Mucosa of stomach (tissue), 1 donor: ENCODE measurements at regions not wholly inside any gene's neighbourhood (a gene's known extent, or its start where the extent isn't known, plus 50 kb on each side); places are given as distances from the start of the nearest gene placed in this dataset.
"Not testable (repeated sequence)": the region's sequence is repeated elsewhere in the genome, so short reads cannot be mapped to it uniquely, and the experiment has no call there.

Source experiments
- H3K27me3 ChIP-seq: one replicate; pipeline ENCODE4 v1.7.0; 2013; ENCODE audit warnings: mild to moderate bottlenecking, low read length; ENCODE audit not compliant: control insufficient read depth, insufficient read depth
- H3K36me3 ChIP-seq: one replicate; pipeline ENCODE4 v1.7.0; 2013; ENCODE audit warnings: low read length; ENCODE audit not compliant: control insufficient read depth, insufficient read depth
- H3K4me1 ChIP-seq: one replicate; pipeline ENCODE4 v1.7.0; 2013; ENCODE audit warnings: mild to moderate bottlenecking, low read length; ENCODE audit not compliant: control insufficient read depth, insufficient read depth
- H3K4me3 ChIP-seq: one replicate; pipeline ENCODE4 v1.7.0; 2013; ENCODE audit warnings: low read length
- H3K9ac ChIP-seq: one replicate; pipeline ENCODE4 v1.7.0; 2013; ENCODE audit warnings: mild to moderate bottlenecking, low read length, moderate library complexity
- H3K9me3 ChIP-seq: one replicate; pipeline ENCODE4 v1.7.0; 2013; ENCODE audit warnings: mild to moderate bottlenecking, low read length, moderate library complexity; ENCODE audit not compliant: control insufficient read depth
- donor health status: Pancreatic carcinoma.

DNA sequence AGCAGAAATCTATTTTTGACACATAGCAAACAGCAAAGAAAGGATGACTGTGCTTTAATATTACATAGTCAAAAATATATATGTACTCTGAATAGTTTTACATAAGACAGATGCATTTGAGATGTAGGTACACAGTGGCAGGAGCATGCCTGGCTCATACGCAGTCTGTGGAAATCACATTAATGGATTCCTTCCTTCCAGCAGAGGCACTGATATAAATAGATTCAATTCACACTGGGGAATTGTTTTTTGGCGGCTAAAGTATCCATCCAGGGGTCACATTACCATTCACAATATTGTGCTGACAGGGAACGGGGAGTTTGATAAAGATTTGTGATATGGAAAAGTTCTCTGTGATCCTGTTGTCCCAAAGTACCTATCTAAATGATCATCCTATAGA is 72.5 kb upstream of the AGR3 start:
- Histone ChIP-seq H3K36me3 (no peaks in the 10 kb centered on the region), H3K9ac (no peak overlapping the region), H3K4me1 (no peaks in the 10 kb centered on the region), H3K9me3 (no peaks in the 10 kb centered on the region), H3K4me3 (no peak overlapping the region), H3K27me3 (no peaks in the 10 kb centered on the region)

DNA sequence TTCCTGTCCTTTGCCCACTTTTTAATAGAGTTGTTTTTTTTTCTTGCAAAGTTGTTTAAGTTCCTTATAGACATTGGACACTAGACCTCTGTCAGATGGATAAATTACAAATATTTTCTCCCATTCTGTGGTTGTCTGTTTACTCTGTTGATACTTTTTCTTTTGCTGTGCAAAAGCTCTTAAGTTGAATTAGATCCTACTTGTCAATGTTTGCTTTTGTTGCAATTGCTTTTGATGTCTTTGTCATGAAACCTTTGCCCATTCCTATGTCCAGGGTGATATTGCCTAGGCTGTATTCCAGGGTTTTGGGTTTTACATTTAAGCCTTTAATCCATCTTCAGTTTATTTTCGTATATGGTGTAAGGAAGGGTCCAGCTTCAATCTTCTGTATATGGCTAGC is 76.9 kb upstream of the AGR3 start:
- no peaks in the 10 kb centered on the region for H3K27me3 ChIP-seq

GRCh38 chr7:16960337-16960965 is 78.7 kb upstream of the AGR3 start:
- H3K36me3 ChIP-seq, result no peaks in the 10 kb centered on the region
- no peaks in the 10 kb centered on the region for H3K27me3 ChIP-seq
- peaks cover 4% of the 10 kb centered on the region for H3K4me1 ChIP-seq
- no peaks in the 10 kb centered on the region for H3K9me3 ChIP-seq
- H3K9ac ChIP-seq, result no peak overlapping the region
- no peak overlapping the region for H3K4me3 ChIP-seq

More for the DNA sequence above, 76.9 kb upstream of the AGR3 start:
- H3K4me3 ChIP-seq, result no peak overlapping the region
- H3K9ac ChIP-seq, result no peak overlapping the region
- no peaks in the 10 kb centered on the region for H3K9me3 ChIP-seq
- no peaks in the 10 kb centered on the region for H3K36me3 ChIP-seq
- H3K4me1 ChIP-seq, result peaks cover 4% of the 10 kb centered on the region

DNA sequence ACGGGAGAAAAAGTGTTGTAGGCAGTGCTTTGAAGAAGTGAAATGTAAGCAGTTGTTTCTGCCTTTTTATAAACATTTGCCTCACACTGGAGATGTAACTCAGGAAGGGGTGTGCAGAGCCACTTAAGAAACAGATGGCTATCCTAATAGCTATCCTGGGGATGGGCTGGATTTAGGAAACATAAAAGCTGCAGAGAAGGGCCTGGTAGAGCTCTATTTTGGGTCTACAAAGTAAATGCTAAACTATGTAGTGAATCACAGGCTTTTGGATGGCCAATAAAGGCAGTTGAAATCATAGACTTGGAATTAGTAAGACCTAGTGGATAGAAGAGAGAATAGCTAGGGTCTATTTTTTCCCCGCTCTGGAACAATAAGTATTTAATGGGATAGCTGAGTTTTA is 79.9 kb upstream of the AGR3 start:
- H3K4me1 ChIP-seq, result peaks cover 4% of the 10 kb centered on the region
- H3K4me3 ChIP-seq, result no peak overlapping the region
- no peak overlapping the region for H3K9ac ChIP-seq
- H3K27me3 ChIP-seq, result no peaks in the 10 kb centered on the region
- no peaks in the 10 kb centered on the region for H3K36me3 ChIP-seq
- no peaks in the 10 kb centered on the region for H3K9me3 ChIP-seq

- H3K27me3 ChIP-seq, result no peaks in the 10 kb centered on the region
- H3K9ac ChIP-seq, result no peak overlapping the region
- H3K36me3 ChIP-seq, result no peaks in the 10 kb centered on the region
- peaks cover 4% of the 10 kb centered on the region for H3K4me1 ChIP-seq
- no peaks in the 10 kb centered on the region for H3K9me3 ChIP-seq
- H3K4me3 ChIP-seq, result no peak overlapping the region
Observed at GRCh38 chr7:16963044-16963443, 81.3 kb upstream of the AGR3 start.

DNA sequence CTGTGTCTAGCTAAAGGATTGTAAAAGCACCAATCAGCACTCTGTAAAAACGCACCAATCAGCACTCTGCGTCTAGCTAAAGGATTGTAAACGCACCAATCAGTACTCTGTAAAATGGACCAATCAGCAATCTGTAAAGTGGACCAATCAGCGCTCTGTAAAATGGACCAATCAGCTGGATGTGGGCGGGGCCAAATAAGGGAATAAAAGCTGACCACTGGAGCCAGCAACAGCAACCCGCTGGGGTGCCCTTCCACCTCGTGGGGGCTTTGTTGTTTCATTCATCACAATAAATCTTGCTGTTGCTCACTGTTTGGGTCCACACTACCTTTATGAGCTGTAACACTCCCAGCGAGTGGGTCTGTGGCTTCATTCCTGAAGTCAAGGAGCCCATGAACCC is 83.9 kb upstream of the AGR3 start:
- H3K9me3 ChIP-seq, H3K9ac ChIP-seq, H3K27me3 ChIP-seq, H3K36me3 ChIP-seq, H3K4me3 ChIP-seq, H3K4me1 ChIP-seq: not testable (repeated sequence)

DNA sequence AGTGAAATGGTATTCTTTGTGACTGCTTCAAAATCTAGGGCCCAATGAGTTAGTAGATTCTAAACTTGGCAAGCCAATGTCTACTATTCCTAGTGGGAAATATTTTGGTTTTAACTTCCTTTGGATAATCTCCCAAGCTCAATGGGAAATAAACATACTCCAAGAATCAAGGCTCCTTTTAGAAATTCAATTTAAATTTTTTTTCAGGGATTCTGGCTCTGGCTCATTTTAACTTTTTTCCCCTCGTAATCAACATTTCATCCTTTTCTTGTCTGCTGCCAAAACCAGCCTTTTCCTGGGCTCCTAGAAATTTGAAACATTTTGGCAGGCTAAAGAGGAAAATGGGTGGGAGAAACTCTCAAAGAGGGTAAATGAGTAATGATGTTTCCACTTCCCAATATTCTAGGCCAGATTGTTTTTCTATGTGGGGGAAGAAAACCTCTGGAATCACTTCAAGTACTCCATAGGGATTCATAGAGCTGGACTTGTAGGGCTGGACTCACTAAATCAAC is 85.6 kb upstream of the AGR3 start:
- no peaks in the 10 kb centered on the region for H3K36me3 ChIP-seq
- H3K4me3 ChIP-seq, result no peak overlapping the region
- no peak overlapping the region for H3K9ac ChIP-seq
- no peaks in the 10 kb centered on the region for H3K9me3 ChIP-seq
- H3K4me1 ChIP-seq, result peaks cover 4% of the 10 kb centered on the region
- no peaks in the 10 kb centered on the region for H3K27me3 ChIP-seq

DNA sequence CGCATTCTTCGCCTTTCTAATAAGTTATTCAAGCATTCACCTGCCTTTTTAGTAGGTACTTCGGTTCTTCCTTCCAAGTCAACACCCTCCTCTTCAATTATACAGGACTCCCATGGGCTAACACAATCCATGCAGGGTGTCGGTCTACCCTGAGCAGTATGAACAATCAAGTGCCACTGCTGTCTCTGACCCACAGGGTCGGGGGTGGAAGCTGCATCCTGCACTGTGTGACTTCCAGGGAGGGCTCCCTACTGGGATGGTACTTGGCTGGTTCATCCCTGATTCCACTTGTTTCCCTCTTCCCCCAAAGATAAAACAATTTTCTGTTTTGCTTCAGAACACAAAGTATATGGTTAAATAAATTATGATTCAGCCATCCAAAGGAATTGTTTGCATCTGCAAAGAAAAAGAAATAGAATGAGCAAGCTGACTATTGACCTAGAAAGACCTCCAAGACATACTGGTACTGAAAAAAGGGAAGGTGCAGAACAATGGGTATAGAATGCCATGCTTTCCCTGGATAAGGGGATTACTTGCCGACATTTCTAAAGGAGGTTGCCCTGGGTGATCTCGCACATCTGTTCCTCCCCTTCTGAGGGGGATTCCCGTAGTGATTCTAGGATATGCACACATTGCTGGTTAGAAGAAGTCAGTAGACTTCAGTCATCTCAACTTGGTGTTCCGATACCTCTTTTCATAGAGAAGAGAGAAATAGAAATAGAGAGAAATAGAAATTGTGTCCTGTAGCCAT is 89.1 kb upstream of the AGR3 start:
- Histone ChIP-seq H3K4me1 (peaks cover 3% of the 10 kb centered on the region), H3K27me3 (no peaks in the 10 kb centered on the region), H3K9me3 (no peaks in the 10 kb centered on the region), H3K9ac (no peak overlapping the region), H3K36me3 (no peaks in the 10 kb centered on the region), H3K4me3 (no peak overlapping the region)

- no peaks in the 10 kb centered on the region for H3K9me3 ChIP-seq
- no peaks in the 10 kb centered on the region for H3K27me3 ChIP-seq
- H3K36me3 ChIP-seq, result no peaks in the 10 kb centered on the region
- H3K4me1 ChIP-seq, result peaks cover 33% of the 10 kb centered on the region
- H3K9ac ChIP-seq, result no peak overlapping the region
- H3K4me3 ChIP-seq, result no peak overlapping the region
Observed at GRCh38 chr7:16975712-16976111, 93.9 kb upstream of the AGR3 start.

GRCh38 chr7:16978358-16979244 is 96.8 kb upstream of the AGR3 start:
- Histone ChIP-seq H3K27me3 (no peaks in the 10 kb centered on the region), H3K4me3 (no peak overlapping the region), H3K4me1 (peaks cover 40% of the 10 kb centered on the region), H3K36me3 (no peaks in the 10 kb centered on the region), H3K9ac (no peak overlapping the region), H3K9me3 (no peaks in the 10 kb centered on the region)

DNA sequence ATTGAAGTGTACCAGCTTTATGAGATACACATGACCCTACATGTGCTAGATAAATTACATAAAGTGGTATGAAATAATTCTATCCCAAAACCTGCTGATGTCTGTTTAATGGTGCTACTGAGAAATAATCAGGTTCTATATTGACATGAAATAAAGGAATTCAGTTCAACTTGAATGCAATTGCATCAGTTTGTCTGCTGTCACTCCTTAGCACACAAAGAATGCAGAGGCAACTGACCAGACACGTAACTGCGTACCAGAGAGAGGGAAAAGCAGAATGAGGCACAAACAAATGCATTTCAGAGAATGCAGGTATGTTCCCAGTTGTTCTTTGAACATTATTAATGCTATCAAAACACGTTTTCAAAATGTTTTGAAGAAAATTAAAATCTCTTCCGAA is 98.8 kb upstream of the AGR3 start:
- H3K4me1 ChIP-seq, result peaks cover 40% of the 10 kb centered on the region
- no peak overlapping the region for H3K4me3 ChIP-seq
- H3K9me3 ChIP-seq, result no peaks in the 10 kb centered on the region
- H3K36me3 ChIP-seq, result no peaks in the 10 kb centered on the region
- H3K9ac ChIP-seq, result no peak overlapping the region
- H3K27me3 ChIP-seq, result no peaks in the 10 kb centered on the region
